ENCODE measurements at regions not wholly inside any gene's neighbourhood (a gene's known extent, or its start where the extent isn't known, plus 50 kb on each side); places are given as distances from the start of the nearest gene placed in this dataset.

GRCh38 chr13:22903301-22903700 is 277.5 kb upstream of the SGCG start:
- no peak for TF ChIP-seq CTCF (IDR thresholded peaks at IDR 0.05)
- no peak for TF ChIP-seq POLR2AphosphoS5 (IDR thresholded peaks at IDR 0.05)
